ENCODE measurements at regions not wholly inside any gene's neighbourhood (a gene's known extent, or its start where the extent isn't known, plus 50 kb on each side); places are given as distances from the start of the nearest gene placed in this dataset.
"Not testable (repeated sequence)": the region's sequence is repeated elsewhere in the genome, so short reads cannot be mapped to it uniquely, and the experiment has no call there.

DNA sequence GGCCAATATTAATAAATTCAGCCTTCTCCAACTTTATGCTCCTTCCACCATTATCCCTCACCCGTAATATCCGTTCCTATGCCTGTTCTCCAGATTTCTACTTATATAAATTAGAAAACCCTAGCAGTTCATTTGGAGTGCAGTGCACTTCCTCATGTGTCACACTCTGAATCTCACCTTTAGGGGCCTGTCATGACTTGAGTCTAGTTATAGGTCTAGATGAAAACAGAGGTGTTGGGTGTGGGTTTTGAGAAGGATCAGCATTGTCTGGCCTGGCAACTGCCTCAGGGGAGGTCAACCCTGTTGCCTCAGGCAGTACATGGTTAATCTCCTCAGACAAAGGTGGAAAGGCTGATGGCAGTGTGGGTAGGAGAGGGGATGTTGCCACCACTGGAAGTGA lies 876.8 kb downstream of the FAT4 start:
- no peak overlapping the region for H3K4me3 Mint-ChIP-seq
- TF ChIP-seq, protein P1, sequence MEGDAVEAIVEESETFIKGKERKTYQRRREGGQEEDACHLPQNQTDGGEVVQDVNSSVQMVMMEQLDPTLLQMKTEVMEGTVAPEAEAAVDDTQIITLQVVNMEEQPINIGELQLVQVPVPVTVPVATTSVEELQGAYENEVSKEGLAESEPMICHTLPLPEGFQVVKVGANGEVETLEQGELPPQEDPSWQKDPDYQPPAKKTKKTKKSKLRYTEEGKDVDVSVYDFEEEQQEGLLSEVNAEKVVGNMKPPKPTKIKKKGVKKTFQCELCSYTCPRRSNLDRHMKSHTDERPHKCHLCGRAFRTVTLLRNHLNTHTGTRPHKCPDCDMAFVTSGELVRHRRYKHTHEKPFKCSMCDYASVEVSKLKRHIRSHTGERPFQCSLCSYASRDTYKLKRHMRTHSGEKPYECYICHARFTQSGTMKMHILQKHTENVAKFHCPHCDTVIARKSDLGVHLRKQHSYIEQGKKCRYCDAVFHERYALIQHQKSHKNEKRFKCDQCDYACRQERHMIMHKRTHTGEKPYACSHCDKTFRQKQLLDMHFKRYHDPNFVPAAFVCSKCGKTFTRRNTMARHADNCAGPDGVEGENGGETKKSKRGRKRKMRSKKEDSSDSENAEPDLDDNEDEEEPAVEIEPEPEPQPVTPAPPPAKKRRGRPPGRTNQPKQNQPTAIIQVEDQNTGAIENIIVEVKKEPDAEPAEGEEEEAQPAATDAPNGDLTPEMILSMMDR (IDR thresholded peaks at IDR 0.05; ENCODE audit: unreplicated experiment in 3 of 3): no peak
- H3K36me3 Mint-ChIP-seq (ENCODE audit: low read depth): no peaks in the 10 kb centered on the region
- no peak overlapping the region for H3K27ac Mint-ChIP-seq
- H3K27me3 Mint-ChIP-seq (ENCODE audit: low read depth): no peaks in the 10 kb centered on the region
- H3K4me1 Mint-ChIP-seq: no peaks in the 10 kb centered on the region
- peaks cover 7% of the 10 kb centered on the region for H3K9me3 Mint-ChIP-seq

DNA sequence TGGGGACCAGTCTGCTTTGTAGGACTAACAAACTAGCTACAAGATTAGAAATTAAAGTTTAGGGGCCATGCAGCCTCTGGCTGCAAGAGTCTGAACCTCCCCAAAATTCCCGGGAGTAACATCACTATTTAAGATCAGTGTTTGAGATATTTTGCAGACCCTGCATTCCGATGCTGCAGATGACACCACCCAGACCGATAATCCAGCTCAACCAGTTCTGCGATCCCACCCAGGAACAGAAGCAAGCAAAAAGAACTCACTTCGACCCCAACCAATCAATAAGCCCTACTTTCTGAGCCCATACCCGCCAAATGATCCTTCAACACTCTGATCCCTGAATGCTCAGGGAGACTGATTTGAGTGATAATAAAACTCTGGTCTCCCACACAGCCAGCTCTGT lies 877.8 kb downstream of the FAT4 start:
- no peaks in the 10 kb centered on the region for H3K36me3 Mint-ChIP-seq (ENCODE audit: low read depth)
- H3K4me1 Mint-ChIP-seq: no peaks in the 10 kb centered on the region
- no peak overlapping the region for H3K4me3 Mint-ChIP-seq
- TF ChIP-seq, protein P1 (IDR thresholded peaks at IDR 0.05; ENCODE audit: unreplicated experiment in 3 of 3): no peak
- H3K9me3 Mint-ChIP-seq: peaks cover 7% of the 10 kb centered on the region
- H3K27me3 Mint-ChIP-seq (ENCODE audit: low read depth): no peaks in the 10 kb centered on the region
- H3K27ac Mint-ChIP-seq: no peak overlapping the region

DNA sequence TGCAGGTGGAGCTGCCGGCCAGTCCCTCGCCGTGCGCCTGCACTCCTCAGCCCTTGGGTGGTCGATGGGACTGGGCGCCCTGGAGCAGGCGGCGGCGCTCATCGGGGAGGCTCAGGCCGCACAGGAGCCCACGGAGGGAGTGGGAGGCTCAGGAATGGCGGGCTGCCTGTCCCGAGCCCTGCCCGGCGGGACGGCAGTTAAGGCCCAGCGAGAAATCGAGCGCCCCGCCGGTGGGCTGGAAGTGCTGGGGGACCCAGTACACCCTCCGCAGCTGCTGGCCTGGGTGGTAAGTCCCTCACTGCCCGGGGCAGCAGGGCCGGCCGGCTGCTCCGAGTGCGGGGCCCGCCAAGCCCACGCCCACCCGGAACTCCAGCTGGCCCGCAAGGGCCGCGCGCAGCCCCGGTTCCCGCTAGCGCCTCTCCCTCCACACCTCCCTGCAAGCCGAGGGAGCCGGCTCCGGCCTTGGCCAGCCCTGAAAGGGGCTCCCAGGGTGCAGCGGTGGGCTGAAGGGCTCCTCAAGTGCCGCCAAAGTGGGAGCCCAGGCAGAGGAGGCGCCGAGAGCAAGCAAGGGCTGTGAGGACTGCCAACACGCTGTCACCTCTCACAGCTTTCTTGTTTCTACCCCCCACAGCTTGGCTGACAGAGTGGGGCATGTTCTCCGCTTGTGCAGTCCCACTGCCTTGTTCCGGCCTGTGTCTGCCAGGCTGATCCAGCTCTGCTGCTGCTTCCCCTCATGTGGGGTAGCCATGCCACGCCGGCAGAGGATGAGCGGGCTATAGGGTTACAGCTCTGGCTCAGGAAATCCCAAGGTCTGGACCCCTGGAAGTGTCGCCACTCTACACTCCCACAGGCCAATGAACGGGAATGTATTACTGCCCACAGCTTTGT lies 886.7 kb downstream of the FAT4 start:
- not testable (repeated sequence) for H3K4me3 Mint-ChIP-seq; H3K36me3 Mint-ChIP-seq (ENCODE audit: low read depth); H3K27ac Mint-ChIP-seq; H3K27me3 Mint-ChIP-seq (ENCODE audit: low read depth); H3K4me1 Mint-ChIP-seq
- H3K9me3 Mint-ChIP-seq: peaks cover 12% of the 10 kb centered on the region

DNA sequence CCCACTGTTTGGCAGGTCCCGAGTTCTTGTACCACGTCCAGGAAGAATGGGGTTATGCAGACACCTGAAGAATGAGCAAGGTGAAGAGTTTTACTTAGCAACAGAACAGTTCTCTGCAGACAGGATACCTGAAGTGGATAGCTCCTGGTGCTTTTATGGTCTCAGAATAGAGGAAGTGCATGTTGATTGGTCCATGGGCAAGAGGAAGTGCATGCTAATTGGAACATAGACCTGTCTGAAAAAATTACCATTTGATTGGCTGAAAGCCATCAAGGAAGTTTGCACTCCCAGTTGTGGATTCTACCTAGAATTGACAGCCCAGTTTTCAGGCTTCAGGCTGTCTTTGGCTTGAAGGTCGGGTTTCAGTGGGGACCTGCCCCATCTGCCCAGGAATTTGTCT lies 887.5 kb downstream of the FAT4 start:
- Mint-ChIP-seq H3K9me3 (peaks cover 12% of the 10 kb centered on the region), H3K27me3 (ENCODE audit: low read depth) (no peaks in the 10 kb centered on the region), H3K4me3 (no peak overlapping the region), H3K27ac (no peak overlapping the region), H3K4me1 (no peaks in the 10 kb centered on the region), H3K36me3 (ENCODE audit: low read depth) (no peaks in the 10 kb centered on the region)
- TF ChIP-seq, protein P1 (IDR thresholded peaks at IDR 0.05; ENCODE audit: unreplicated experiment in 3 of 3): no peak

DNA sequence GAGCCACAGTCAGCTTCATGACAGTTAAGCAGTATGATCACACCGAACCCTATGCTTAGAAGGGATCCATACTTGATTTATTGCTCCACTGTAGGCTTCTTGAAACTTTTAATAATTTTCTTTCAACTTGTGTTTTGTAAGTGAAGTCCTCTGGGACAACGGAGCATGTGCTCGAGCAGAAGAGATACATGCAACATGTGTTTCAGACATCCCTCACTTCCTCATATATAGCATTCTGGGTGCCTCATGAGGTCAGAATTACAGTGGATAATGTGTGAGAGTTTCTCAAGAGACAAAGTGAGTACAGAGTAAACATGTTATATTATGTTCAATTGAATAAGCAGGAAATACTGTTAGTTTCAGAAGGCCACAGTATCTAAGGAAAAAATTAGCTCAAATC lies 893.2 kb downstream of the FAT4 start:
- H3K36me3 Mint-ChIP-seq (ENCODE audit: low read depth): no peaks in the 10 kb centered on the region
- H3K4me3 Mint-ChIP-seq: no peak overlapping the region
- H3K27ac Mint-ChIP-seq: no peak overlapping the region
- peaks cover 10% of the 10 kb centered on the region for H3K9me3 Mint-ChIP-seq
- TF ChIP-seq, protein P1 (IDR thresholded peaks at IDR 0.05; ENCODE audit: unreplicated experiment in 3 of 3): no peak
- no peaks in the 10 kb centered on the region for H3K4me1 Mint-ChIP-seq
- no peaks in the 10 kb centered on the region for H3K27me3 Mint-ChIP-seq (ENCODE audit: low read depth)

DNA sequence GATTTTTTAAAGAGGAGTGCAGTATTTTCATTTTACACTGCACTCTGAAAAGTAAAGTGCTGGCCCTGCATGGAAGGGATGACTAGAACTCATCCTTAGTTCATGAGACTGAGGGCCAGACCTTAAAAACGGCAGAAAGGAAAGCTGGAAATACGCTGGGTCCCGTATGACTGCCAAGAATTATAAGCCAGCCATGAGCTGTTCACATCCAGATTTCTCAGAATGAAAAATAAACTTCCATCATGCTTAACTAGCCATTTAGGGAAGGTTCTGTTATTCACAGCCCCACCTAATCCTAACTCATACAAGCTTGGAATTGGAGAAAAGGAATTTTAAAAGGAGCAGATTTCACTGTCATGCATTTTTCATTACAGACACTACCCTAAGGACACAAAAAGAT lies 894.4 kb downstream of the FAT4 start:
- H3K4me1 Mint-ChIP-seq: no peaks in the 10 kb centered on the region
- no peaks in the 10 kb centered on the region for H3K36me3 Mint-ChIP-seq (ENCODE audit: low read depth)
- H3K27me3 Mint-ChIP-seq (ENCODE audit: low read depth): no peaks in the 10 kb centered on the region
- H3K4me3 Mint-ChIP-seq: no peak overlapping the region
- TF ChIP-seq, protein P1 (IDR thresholded peaks at IDR 0.05; ENCODE audit: unreplicated experiment in 3 of 3): no peak
- H3K9me3 Mint-ChIP-seq: peaks cover 8% of the 10 kb centered on the region
- no peak overlapping the region for H3K27ac Mint-ChIP-seq

Data from nephron (organoid).